ENCODE measurements at regions not wholly inside any gene's neighbourhood (a gene's known extent, or its start where the extent isn't known, plus 50 kb on each side); places are given as distances from the start of the nearest gene placed in this dataset.

DNA sequence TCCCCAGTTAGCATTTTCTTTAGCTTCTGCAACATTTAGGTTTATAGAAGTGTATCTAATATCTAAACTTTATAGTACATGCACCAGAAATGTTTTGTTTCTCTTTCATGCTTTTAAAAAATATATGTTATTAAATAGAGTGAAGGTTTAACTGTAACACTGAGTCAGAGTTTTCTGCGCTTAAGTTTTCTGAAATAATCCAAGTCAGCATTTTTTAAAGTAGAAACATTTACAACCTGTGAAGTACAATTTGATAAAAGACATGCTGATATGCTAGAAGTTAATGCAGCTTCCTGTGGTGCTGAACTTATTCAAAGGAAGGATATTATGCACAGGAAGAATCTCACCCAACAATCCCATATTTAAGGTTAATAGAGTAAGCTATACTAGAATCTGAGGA is 1096.8 kb downstream of the LRFN5 start:
- POLR2A ChIA-PET: no interaction called here
- Histone ChIP-seq H3K36me3 (replicated peaks in 1 of 2; ENCODE audit: control insufficient read depth in 1 of 2, insufficient read depth in 2 of 2, low read length in 1 of 2) (no peaks in the 10 kb centered on the region), H2AFZ (ENCODE audit: low read depth) (no peak overlapping the region)

DNA sequence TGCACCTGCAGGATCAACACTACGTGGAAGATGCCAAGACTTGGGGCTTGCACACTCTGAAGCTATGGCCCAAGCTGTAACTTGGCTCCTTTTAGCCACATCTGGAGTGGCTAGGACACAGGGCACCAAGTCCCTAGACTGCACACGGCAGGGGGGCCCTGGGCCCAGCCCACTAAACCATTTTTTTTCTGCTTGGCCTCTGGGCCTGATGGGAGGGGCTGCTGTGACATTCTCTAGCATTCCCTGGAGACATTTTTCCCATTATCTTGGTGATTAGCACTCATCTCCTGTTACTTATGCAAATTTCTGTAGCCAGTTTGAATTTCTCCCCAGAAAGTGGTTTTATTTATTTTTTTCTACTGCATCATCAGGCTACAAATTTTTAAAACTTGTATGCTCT is 1080.7 kb downstream of the LRFN5 start:
- no peak for TF ChIP-seq RAD21 (IDR thresholded peaks at IDR 0.05; ENCODE audit: low read length)
- ChIA-PET CTCF (no interaction called here), POLR2A (no interaction called here)
- H3K79me2 ChIP-seq (ENCODE audit: insufficient read depth): no peaks in the 10 kb centered on the region
- no peaks in the 10 kb centered on the region for H4K20me1 ChIP-seq (ENCODE audit: insufficient read depth)
- WGBS (ENCODE audit: low lambda C conversion rate): no CpG with 5 or more reads among the region's 2 CpGs
- no peak overlapping the region for H3K9ac ChIP-seq
- H3K36me3 ChIP-seq (replicated peaks in 1 of 2; ENCODE audit: control insufficient read depth in 1 of 2, insufficient read depth in 2 of 2, low read length in 1 of 2): no peaks in the 10 kb centered on the region
- no peak overlapping the region for H3K4me2 ChIP-seq
- no peaks in the 10 kb centered on the region for H3F3A ChIP-seq (replicated peaks; ENCODE audit: insufficient read depth)
- H3K4me1 ChIP-seq (ENCODE audit: control insufficient read depth in 1 of 2, insufficient read depth in 2 of 2, low read depth in 1 of 2, low read length in 1 of 2): no peaks in the 10 kb centered on the region
- no peak for DNase-seq
- H3K9me2 ChIP-seq: no peaks in the 10 kb centered on the region
- H3K27ac ChIP-seq (ENCODE audit: low read depth in 2 of 2, low read length in 1 of 2): no peak overlapping the region
- H3K9me3 ChIP-seq: no peaks in the 10 kb centered on the region
- H3K27me3 ChIP-seq (ENCODE audit: insufficient read depth): no peaks in the 10 kb centered on the region
- no peak overlapping the region for H2AFZ ChIP-seq (ENCODE audit: low read depth)
- no peak overlapping the region for H3K4me3 ChIP-seq (ENCODE audit: low read depth in 2 of 2, low read length in 1 of 2)

More for the DNA sequence above, 1096.8 kb downstream of the LRFN5 start:
- 32% methylated on average over 1 of the region's 1 CpG for WGBS (ENCODE audit: low lambda C conversion rate)
- H3K9me3 ChIP-seq: no peaks in the 10 kb centered on the region
- H3K27ac ChIP-seq (ENCODE audit: low read depth in 2 of 2, low read length in 1 of 2): no peak overlapping the region
- H3K4me2 ChIP-seq: no peak overlapping the region
- no peaks in the 10 kb centered on the region for H3K9me2 ChIP-seq
- H3K9ac ChIP-seq: no peak overlapping the region
- no peak for TF ChIP-seq RXRA (IDR thresholded peaks at IDR 0.05; ENCODE audit: borderline replicate concordance, low read depth)
- TF ChIP-seq RAD21 (IDR thresholded peaks at IDR 0.05; ENCODE audit: low read length): no peak
- TF ChIP-seq, protein P1, sequence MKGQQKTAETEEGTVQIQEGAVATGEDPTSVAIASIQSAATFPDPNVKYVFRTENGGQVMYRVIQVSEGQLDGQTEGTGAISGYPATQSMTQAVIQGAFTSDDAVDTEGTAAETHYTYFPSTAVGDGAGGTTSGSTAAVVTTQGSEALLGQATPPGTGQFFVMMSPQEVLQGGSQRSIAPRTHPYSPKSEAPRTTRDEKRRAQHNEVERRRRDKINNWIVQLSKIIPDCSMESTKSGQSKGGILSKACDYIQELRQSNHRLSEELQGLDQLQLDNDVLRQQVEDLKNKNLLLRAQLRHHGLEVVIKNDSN (IDR thresholded peaks at IDR 0.05; ENCODE audit: borderline replicate concordance, low read depth): no peak
- TF ChIP-seq IRF3 (IDR thresholded peaks at IDR 0.05; ENCODE audit: low read depth, low read length): no peak
- no peak for TF ChIP-seq RCOR1 (IDR thresholded peaks at IDR 0.05; ENCODE audit: low read length)
- no peak for TF ChIP-seq PBX3 (IDR thresholded peaks at IDR 0.05)
- no peak for TF ChIP-seq ELF1 (IDR thresholded peaks at IDR 0.05)
- no peak for TF ChIP-seq MXI1 (IDR thresholded peaks at IDR 0.05; ENCODE audit: low read depth, low read length)
- no peak for TF ChIP-seq TAF1 (IDR thresholded peaks at IDR 0.05; ENCODE audit: borderline replicate concordance, low read depth, low read length)
- no peak for TF ChIP-seq CHD2 (IDR thresholded peaks at IDR 0.05; ENCODE audit: low read length, partially characterized antibody)
- no peak for TF ChIP-seq MEF2A (IDR thresholded peaks at IDR 0.05; ENCODE audit: borderline replicate concordance, low read depth)
- no peak for TF ChIP-seq JUND (IDR thresholded peaks at IDR 0.05)
- no peak for DNase-seq
- no peaks in the 10 kb centered on the region for H3F3A ChIP-seq (replicated peaks; ENCODE audit: insufficient read depth)
- no peaks in the 10 kb centered on the region for H3K4me1 ChIP-seq (ENCODE audit: control insufficient read depth in 1 of 2, insufficient read depth in 2 of 2, low read depth in 1 of 2, low read length in 1 of 2)
- no peak overlapping the region for H3K4me3 ChIP-seq (ENCODE audit: low read depth in 2 of 2, low read length in 1 of 2)
- no peaks in the 10 kb centered on the region for H4K20me1 ChIP-seq (ENCODE audit: insufficient read depth)
- H3K27me3 ChIP-seq (ENCODE audit: insufficient read depth): no peaks in the 10 kb centered on the region
- CTCF ChIA-PET: no interaction called here
- H3K79me2 ChIP-seq (ENCODE audit: insufficient read depth): no peaks in the 10 kb centered on the region

All from SK-N-SH (cell line).